HG02973 (cell line): ENCODE measurements at regions not wholly inside any gene's neighbourhood (a gene's known extent, or its start where the extent isn't known, plus 50 kb on each side); places are given as distances from the start of the nearest gene placed in this dataset.

ENCODE experiments used
- ATAC-seq: cut with Tn5 transposase; IDR thresholded peaks from one replicate; pipeline ENCODE4 v1.9.1; 2021; ENCODE audit warnings: moderate library complexity; ENCODE audit not compliant: unreplicated experiment

- no peak for ATAC-seq
These were observed 116.1 kb downstream of the FAM43A start for GRCh38 chr3:194801461-194802432.

- no peak for ATAC-seq
These were observed 119.1 kb downstream of the FAM43A start for GRCh38 chr3:194804796-194805195.

DNA sequence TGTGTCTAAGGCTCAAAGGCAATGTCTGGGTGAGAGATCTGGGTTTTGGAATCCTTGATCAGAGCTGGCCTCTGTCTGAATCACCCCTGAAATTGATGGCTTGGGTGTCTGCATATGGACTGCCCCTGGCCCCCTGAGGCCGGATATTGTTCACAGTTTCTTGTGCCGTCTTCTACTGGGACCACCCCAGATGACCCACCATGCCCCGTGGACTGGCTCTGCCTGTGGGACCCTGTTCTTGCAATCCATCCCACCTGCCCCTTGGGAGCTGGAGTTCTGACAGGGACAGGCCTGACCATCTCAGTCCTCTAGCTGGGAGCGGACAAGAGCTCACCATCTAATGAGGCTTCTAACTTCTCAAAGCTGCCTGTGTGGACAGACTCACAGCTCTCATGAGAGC is 119.9 kb downstream of the FAM43A start:
- no peak for ATAC-seq

GRCh38 chr3:194806991-194807630 is 121.4 kb downstream of the FAM43A start:
- no peak for ATAC-seq

GRCh38 chr3:194808640-194809097 is 123.0 kb downstream of the FAM43A start:
- ATAC-seq = no peak

DNA sequence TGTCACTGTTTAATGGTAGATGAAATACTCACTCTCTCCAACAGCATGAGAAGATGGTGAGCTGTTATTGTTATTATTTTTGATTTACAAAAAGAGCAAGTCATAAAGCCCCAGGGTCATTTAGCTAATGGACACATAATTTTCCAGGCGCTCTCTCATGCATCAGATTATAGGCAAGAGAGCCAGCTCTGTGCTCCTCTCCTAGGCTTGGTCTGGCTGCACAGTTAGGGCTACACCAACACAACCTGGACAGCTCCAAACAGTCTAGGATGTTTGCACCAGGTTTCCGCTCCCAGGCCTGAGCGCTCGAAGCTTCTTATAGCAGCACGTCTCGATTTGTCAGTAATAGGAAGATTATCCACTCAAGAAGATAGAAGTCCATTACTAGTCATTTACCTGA is 123.7 kb downstream of the FAM43A start:
- no peak for ATAC-seq

GRCh38 chr3:194810076-194810475 is 124.4 kb downstream of the FAM43A start:
- ATAC-seq = no peak

DNA sequence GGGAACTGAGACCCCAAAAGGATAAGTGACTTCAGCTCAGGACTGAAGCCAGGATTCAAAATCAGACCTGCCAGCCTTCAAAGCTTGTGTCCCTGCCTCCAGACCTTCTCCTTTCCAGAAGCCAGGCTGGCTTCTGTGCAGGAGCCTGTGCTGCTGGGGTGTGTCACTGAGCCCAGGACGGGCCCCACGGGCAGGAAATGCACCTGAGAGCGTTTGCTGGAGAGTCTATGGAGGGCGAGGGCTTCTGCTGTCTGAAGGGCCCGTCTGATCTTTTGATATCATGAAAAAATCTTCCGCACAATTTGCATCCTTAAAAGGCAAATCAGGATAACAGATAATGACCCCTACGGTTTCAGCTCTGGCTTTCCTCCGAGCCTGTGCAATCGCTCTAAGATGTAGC is 125.4 kb downstream of the FAM43A start:
- ATAC-seq = no peak

DNA sequence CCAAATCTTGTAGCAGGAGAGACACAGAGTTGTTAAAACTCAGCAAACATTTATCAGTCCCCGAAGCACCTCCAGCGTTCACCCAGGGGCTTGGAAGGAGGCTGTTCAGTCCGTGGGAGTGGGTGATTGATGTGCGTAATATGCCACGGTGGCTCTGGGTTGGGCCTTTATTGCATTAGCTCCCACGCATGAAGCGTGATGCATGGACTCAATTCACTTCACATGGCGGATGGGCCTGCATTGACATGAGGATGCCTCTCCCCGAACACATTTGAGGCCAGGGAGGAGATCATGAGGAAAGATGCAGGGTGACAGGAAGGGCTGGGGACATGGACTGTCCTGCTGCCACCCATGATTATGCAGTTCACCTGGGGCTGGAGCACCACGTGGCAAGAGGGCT is 126.5 kb downstream of the FAM43A start:
- ATAC-seq = no peak

DNA sequence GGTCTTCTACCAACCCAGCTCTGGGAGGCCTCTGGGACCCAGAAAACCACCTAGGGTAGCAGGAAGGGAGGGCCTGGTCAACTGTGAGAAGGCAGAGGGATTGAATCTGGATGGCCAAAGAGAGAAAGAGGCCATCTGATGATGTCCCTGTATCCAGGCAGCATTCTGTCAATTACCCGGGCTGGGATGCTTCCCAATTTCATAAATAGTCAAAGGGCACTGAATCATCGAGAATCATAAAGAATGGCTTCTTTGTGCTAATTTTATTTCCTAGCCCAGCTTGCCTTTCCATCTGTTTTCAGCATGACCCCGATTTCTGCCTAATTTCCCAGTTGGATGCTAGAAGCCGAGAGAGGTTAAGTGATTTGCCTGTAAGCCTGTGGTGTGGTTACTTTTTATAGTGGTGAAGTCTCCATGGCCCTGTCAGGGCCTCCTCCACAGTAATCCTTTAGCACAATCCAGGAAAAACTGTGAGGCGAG is 129.2 kb downstream of the FAM43A start:
- no peak for ATAC-seq

GRCh38 chr3:194816748-194817591 is 131.3 kb downstream of the FAM43A start:
- ATAC-seq = no peak

- ATAC-seq = no peak
These were observed 131.9 kb downstream of the FAM43A start for GRCh38 chr3:194817592-194817930.

DNA sequence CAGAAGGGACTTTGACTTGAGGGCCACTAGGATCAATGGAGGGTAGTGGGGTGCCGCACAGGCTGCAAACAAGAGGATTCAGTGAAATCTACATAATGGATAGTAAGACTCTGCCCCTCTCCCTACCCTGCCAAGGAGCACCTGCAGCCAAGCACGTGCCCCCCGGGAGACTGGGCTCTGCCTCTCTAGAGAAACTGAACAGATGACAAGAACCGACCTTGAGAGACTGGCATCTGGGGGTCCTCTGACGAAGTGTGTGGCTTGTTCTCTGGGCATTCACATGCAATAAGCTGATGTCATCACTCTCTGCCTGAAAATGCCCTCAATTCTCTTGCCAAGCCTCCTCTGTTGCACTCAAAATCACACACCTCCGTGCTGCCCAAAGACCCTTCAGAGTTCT is 132.3 kb downstream of the FAM43A start:
- ATAC-seq = no peak

DNA sequence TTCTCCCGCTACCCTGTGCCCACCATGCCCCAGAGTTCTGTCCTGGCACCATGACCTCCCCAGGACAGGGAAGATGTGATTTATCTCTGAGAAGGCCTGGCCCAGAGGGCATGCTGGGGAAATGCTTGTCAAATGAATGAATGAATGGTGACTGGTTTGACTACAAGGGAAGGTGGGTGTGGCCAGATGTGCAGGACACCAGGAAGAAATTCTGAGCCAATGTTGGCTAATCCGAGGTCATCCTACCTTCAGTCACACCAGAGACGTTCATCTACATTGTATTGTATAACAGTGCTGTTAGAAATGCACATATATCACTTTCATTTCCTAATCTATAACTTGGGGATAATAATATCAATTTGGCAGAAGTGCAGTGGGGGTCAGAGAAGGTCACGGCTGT is 138.4 kb downstream of the FAM43A start:
- ATAC-seq = no peak

DNA sequence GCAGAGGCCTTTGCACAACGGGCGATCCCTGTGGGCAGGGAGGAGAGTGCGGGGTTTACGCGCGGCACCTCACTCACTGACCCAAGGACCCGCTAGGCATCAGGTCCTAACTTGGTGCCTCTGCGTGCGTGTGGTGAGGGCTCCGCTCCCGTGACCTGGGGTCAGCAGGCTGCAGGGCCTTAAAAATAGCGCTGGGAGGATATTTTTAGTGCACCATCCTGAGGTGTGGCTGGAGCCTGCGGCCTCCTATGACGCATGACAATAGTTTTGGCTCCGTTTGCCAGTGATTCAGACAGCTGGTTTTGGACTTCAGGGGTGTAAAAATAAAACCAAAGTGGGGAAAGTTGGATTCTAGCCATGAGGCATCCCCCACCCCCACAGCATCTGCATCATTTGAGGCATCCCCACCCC is 139.0 kb downstream of the FAM43A start:
- no peak for ATAC-seq

GRCh38 chr3:194826594-194826993 is 140.9 kb downstream of the FAM43A start:
- no peak for ATAC-seq

GRCh38 chr3:194827486-194827885 is 141.8 kb downstream of the FAM43A start:
- no peak for ATAC-seq

DNA sequence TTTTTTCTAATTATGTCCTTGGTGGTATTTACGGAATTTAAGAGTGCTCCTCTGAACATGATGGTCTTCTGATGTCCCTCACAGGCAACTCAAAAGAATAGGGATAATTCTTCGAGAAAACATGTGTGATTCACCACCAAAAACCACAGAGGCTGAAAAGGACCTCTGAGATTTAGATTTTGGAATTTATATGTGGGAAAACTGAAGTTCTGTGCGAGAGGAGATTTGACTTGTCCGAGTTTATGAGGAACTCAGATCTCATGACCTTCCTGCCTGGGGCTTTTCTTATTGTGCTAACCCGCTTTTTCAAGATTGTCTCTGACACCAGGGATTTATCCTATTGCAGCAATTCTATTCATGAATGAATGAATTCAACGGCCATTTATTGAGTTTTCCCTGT is 142.4 kb downstream of the FAM43A start:
- no peak for ATAC-seq

DNA sequence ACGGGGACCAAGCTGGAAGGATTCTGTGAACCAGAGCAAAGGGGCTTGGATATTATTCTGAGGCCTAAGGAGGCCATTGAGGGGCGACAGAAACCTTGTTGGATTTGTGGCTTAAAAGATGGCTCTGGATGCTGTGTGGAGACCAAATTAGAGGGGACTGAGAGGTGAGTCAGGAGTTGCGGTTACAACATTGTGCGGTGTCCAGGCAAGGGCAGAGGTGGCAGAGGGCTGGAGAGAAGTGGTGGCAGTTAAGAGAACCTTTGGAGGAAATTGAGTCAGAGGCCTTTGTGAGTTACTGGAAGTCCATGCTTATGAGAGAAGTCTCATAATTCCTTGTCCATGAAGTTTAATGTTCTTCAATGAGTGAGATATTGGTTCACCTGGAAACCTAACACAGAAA is 143.2 kb downstream of the FAM43A start:
- no peak for ATAC-seq

GRCh38 chr3:194830401-194830800 is 144.7 kb downstream of the FAM43A start:
- no peak for ATAC-seq

DNA sequence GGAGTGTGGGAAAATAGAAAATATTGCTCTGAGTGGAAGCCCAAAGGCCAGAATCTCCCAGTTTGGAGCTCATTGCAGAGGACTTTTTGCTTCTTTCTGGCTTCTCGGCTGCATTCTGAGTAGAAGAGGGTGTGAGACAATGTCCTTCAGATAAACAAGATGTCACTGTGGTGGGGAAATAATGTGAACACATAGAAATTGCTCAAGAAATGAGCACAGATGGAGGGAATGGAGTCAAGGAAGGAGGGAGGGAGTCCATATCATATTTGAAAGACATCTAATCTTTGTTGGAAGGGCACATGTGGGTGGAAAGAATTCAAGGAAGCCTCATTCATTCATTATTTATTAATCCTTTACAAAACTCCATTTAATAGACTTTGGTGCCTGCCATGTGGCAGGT is 145.3 kb downstream of the FAM43A start:
- ATAC-seq = no peak
